IgD-negative memory B cell (primary cell): ENCODE measurements at regions not wholly inside any gene's neighbourhood (a gene's known extent, or its start where the extent isn't known, plus 50 kb on each side); places are given as distances from the start of the nearest gene placed in this dataset.

Experiments used
- H3K27ac Mint-ChIP-seq, 3 donors: one replicate each; pipeline ENCODE4 v1.8.0; 2020 to 2022; ENCODE audit warnings: mild to moderate bottlenecking in 3 of 3, mixed read lengths in 3 of 3, moderate library complexity in 1 of 3
- H3K27me3 Mint-ChIP-seq: one replicate; pipeline ENCODE4 v1.8.0; 2021; ENCODE audit warnings: mixed read lengths
- H3K36me3 Mint-ChIP-seq: one replicate; pipeline ENCODE4 v1.8.0; 2020; ENCODE audit warnings: mild to moderate bottlenecking, mixed read lengths
- H3K4me1 Mint-ChIP-seq, 3 donors: one replicate each; pipeline ENCODE4 v1.8.0; 2020 to 2022; ENCODE audit warnings: mixed read lengths in 3 of 3, mild to moderate bottlenecking in 1 of 3
- H3K4me3 Mint-ChIP-seq, 4 donors: one replicate each; pipeline ENCODE4 v1.8.0; 2020 to 2022; ENCODE audit warnings: mild to moderate bottlenecking in 4 of 4, mixed read lengths in 4 of 4, moderate library complexity in 3 of 4
- H3K9me3 Mint-ChIP-seq, 3 donors: one replicate each; pipeline ENCODE4 v1.8.0; 2020 to 2021; ENCODE audit warnings: mixed read lengths in 3 of 3, mild to moderate bottlenecking in 1 of 3

GRCh38 chr3:151979906-151980305, 106.5 kb downstream of the SUCNR1 start:
- H3K36me3 Mint-ChIP-seq, result no peaks in the 10 kb centered on the region
- H3K27ac Mint-ChIP-seq, result no peak overlapping the region

GRCh38 chr3:151983538-151983937, 110.1 kb downstream of the SUCNR1 start:
- Mint-ChIP-seq H3K27ac (no peak overlapping the region), H3K4me3 (no peak overlapping the region), H3K36me3 (peaks cover 1% of the 10 kb centered on the region), H3K9me3 (peaks cover 0 to 6% (median 0%) of the 10 kb centered on the region in 3 donors), H3K27me3 (peaks cover 6% of the 10 kb centered on the region), H3K4me1 (peaks cover 0 to 7% (median 5%) of the 10 kb centered on the region in 3 donors)

More at GRCh38 chr3:151979906-151980305, 106.5 kb downstream of the SUCNR1 start:
- Mint-ChIP-seq H3K27me3 (peaks cover 3% of the 10 kb centered on the region), H3K4me1 (peaks cover 0 to 1% (median 0%) of the 10 kb centered on the region in 3 donors), H3K9me3 (peaks cover 0 to 6% (median 0%) of the 10 kb centered on the region in 3 donors), H3K4me3 (no peak overlapping the region)

GRCh38 chr3:151985787-151986430, 112.5 kb downstream of the SUCNR1 start:
- Mint-ChIP-seq H3K4me3 (no peak overlapping the region), H3K4me1 (peaks cover 0 to 7% (median 5%) of the 10 kb centered on the region in 3 donors)

GRCh38 chr3:151987893-151988292, 114.5 kb downstream of the SUCNR1 start:
- peaks cover 7% of the 10 kb centered on the region for H3K27me3 Mint-ChIP-seq
- peaks cover 1% of the 10 kb centered on the region for H3K36me3 Mint-ChIP-seq
- H3K27ac Mint-ChIP-seq, result no peak overlapping the region
- peaks cover 0 to 7% (median 5%) of the 10 kb centered on the region in 3 donors for H3K4me1 Mint-ChIP-seq
- no peak overlapping the region for H3K4me3 Mint-ChIP-seq
- H3K9me3 Mint-ChIP-seq, result no peaks in the 10 kb centered on the region

More at GRCh38 chr3:151985787-151986430, 112.5 kb downstream of the SUCNR1 start:
- Mint-ChIP-seq H3K27me3 (peaks cover 7% of the 10 kb centered on the region), H3K9me3 (peaks cover 0 to 6% (median 0%) of the 10 kb centered on the region in 3 donors), H3K27ac (no peak overlapping the region), H3K36me3 (peaks cover 1% of the 10 kb centered on the region)

GRCh38 chr3:151989621-151990020, 116.2 kb downstream of the SUCNR1 start:
- H3K36me3 Mint-ChIP-seq, result peaks cover 1% of the 10 kb centered on the region
- no peak overlapping the region for H3K4me3 Mint-ChIP-seq

GRCh38 chr3:151990696-151991376, 117.4 kb downstream of the SUCNR1 start:
- Mint-ChIP-seq H3K27me3 (peaks cover 7% of the 10 kb centered on the region), H3K4me3 (no peak overlapping the region), H3K36me3 (no peaks in the 10 kb centered on the region), H3K9me3 (no peaks in the 10 kb centered on the region), H3K4me1 (peaks cover 0 to 7% (median 5%) of the 10 kb centered on the region in 3 donors), H3K27ac (no peak overlapping the region)

More at GRCh38 chr3:151989621-151990020, 116.2 kb downstream of the SUCNR1 start:
- H3K27ac Mint-ChIP-seq, result no peak overlapping the region
- H3K27me3 Mint-ChIP-seq, result peaks cover 7% of the 10 kb centered on the region
- H3K9me3 Mint-ChIP-seq, result no peaks in the 10 kb centered on the region
- H3K4me1 Mint-ChIP-seq, result peaks cover 0 to 7% (median 5%) of the 10 kb centered on the region in 3 donors

- H3K27ac Mint-ChIP-seq, result no peak overlapping the region
- H3K4me1 Mint-ChIP-seq, result peaks cover 0 to 7% (median 5%) of the 10 kb centered on the region in 3 donors
Observed at GRCh38 chr3:151992326-151993041, 119.0 kb downstream of the SUCNR1 start.

GRCh38 chr3:151995091-151995490, 121.6 kb downstream of the SUCNR1 start:
- Mint-ChIP-seq H3K27me3 (peaks cover 4% of the 10 kb centered on the region), H3K4me3 (no peak overlapping the region), H3K4me1 (no peaks in the 10 kb centered on the region), H3K27ac (no peak overlapping the region), H3K36me3 (no peaks in the 10 kb centered on the region), H3K9me3 (no peaks in the 10 kb centered on the region)

More at GRCh38 chr3:151992326-151993041, 119.0 kb downstream of the SUCNR1 start:
- H3K36me3 Mint-ChIP-seq, result no peaks in the 10 kb centered on the region
- H3K27me3 Mint-ChIP-seq, result peaks cover 4% of the 10 kb centered on the region
- no peaks in the 10 kb centered on the region for H3K9me3 Mint-ChIP-seq
- H3K4me3 Mint-ChIP-seq, result no peak overlapping the region

- peaks cover 2% of the 10 kb centered on the region for H3K27me3 Mint-ChIP-seq
- H3K9me3 Mint-ChIP-seq, result no peaks in the 10 kb centered on the region
- no peak overlapping the region for H3K27ac Mint-ChIP-seq
- H3K36me3 Mint-ChIP-seq, result no peaks in the 10 kb centered on the region
- no peaks in the 10 kb centered on the region for H3K4me1 Mint-ChIP-seq
- H3K4me3 Mint-ChIP-seq, result no peak overlapping the region
Observed at GRCh38 chr3:151998744-151999143, 125.3 kb downstream of the SUCNR1 start.

GRCh38 chr3:151999936-152000335, 126.5 kb downstream of the SUCNR1 start:
- Mint-ChIP-seq H3K36me3 (no peaks in the 10 kb centered on the region), H3K9me3 (no peaks in the 10 kb centered on the region), H3K27ac (no peak overlapping the region), H3K27me3 (peaks cover 2% of the 10 kb centered on the region), H3K4me3 (no peak overlapping the region), H3K4me1 (no peaks in the 10 kb centered on the region)

- no peaks in the 10 kb centered on the region for H3K4me1 Mint-ChIP-seq
- H3K4me3 Mint-ChIP-seq, result no peak overlapping the region
- no peaks in the 10 kb centered on the region for H3K36me3 Mint-ChIP-seq
- H3K27ac Mint-ChIP-seq, result no peak overlapping the region
- H3K27me3 Mint-ChIP-seq, result peaks cover 3% of the 10 kb centered on the region
- H3K9me3 Mint-ChIP-seq, result peaks cover 0 to 2% (median 0%) of the 10 kb centered on the region in 3 donors
Observed at GRCh38 chr3:152011812-152012735, 138.6 kb downstream of the SUCNR1 start.

GRCh38 chr3:152019508-152019907, 146.1 kb downstream of the SUCNR1 start:
- peaks cover 2% of the 10 kb centered on the region for H3K27me3 Mint-ChIP-seq
- no peak overlapping the region for H3K27ac Mint-ChIP-seq
- H3K4me3 Mint-ChIP-seq, result no peak overlapping the region
- H3K36me3 Mint-ChIP-seq, result no peaks in the 10 kb centered on the region
- peaks cover 0 to 2% (median 0%) of the 10 kb centered on the region in 3 donors for H3K9me3 Mint-ChIP-seq
- H3K4me1 Mint-ChIP-seq, result no peaks in the 10 kb centered on the region

- H3K4me1 Mint-ChIP-seq, result no peaks in the 10 kb centered on the region
- H3K27ac Mint-ChIP-seq, result no peak overlapping the region
- no peak overlapping the region for H3K4me3 Mint-ChIP-seq
- no peaks in the 10 kb centered on the region for H3K36me3 Mint-ChIP-seq
- H3K27me3 Mint-ChIP-seq, result peaks cover 2% of the 10 kb centered on the region
- peaks cover 0 to 2% (median 0%) of the 10 kb centered on the region in 3 donors for H3K9me3 Mint-ChIP-seq
Observed at GRCh38 chr3:152021951-152022461, 148.6 kb downstream of the SUCNR1 start.

GRCh38 chr3:152026033-152026556, 152.7 kb downstream of the SUCNR1 start:
- H3K36me3 Mint-ChIP-seq, result peaks cover 2% of the 10 kb centered on the region
- no peak overlapping the region for H3K4me3 Mint-ChIP-seq
- H3K27ac Mint-ChIP-seq, result no peak overlapping the region
- H3K4me1 Mint-ChIP-seq, result no peaks in the 10 kb centered on the region
- H3K27me3 Mint-ChIP-seq, result no peaks in the 10 kb centered on the region
- H3K9me3 Mint-ChIP-seq, result peaks cover 0 to 2% (median 0%) of the 10 kb centered on the region in 3 donors
